GM12864 (cell line): ENCODE measurements at regions not wholly inside any gene's neighbourhood (a gene's known extent, or its start where the extent isn't known, plus 50 kb on each side); places are given as distances from the start of the nearest gene placed in this dataset.

Experiments
- DNase-seq: peaks from one replicate; pipeline ENCODE4 v3.0.0-alpha.2; 2011; ENCODE audit warnings: low read depth
- H3K4me3 ChIP-seq: 2 replicates; pipeline ENCODE4 v1.5.1; 2011; ENCODE audit warnings: mild to moderate bottlenecking, low read depth, low read length, control low read depth
- TF ChIP-seq, protein P1 (sequence below): IDR thresholded peaks from 2 replicates; pipeline ENCODE4 v1.5.1; 2011; ENCODE audit warnings: low read depth, mild to moderate bottlenecking, moderate library complexity, low read length, control low read depth, inconsistent platforms; ENCODE audit errors: missing control alignments

DNA sequence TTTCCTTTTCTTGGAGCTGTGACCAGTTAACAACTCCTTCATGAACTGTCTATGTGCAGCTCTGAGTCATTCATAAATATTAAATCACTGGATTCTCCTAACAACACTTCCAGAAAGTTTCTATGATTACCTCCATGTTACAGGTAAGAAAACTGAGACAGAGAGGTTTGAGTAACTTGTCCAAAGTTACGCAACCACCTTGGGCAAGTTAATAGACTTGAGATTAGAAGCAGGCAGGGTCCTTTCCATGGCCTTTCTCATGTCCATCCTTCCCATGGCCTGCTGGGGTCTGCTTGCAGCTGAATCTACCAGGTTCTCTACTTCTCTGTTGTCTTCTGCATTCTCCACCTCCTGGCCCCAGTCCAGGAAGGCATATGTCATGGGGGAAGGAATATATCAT lies 648.8 kb upstream of the MKI67 start:
- TF ChIP-seq, protein P1, sequence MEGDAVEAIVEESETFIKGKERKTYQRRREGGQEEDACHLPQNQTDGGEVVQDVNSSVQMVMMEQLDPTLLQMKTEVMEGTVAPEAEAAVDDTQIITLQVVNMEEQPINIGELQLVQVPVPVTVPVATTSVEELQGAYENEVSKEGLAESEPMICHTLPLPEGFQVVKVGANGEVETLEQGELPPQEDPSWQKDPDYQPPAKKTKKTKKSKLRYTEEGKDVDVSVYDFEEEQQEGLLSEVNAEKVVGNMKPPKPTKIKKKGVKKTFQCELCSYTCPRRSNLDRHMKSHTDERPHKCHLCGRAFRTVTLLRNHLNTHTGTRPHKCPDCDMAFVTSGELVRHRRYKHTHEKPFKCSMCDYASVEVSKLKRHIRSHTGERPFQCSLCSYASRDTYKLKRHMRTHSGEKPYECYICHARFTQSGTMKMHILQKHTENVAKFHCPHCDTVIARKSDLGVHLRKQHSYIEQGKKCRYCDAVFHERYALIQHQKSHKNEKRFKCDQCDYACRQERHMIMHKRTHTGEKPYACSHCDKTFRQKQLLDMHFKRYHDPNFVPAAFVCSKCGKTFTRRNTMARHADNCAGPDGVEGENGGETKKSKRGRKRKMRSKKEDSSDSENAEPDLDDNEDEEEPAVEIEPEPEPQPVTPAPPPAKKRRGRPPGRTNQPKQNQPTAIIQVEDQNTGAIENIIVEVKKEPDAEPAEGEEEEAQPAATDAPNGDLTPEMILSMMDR, result no peak
- no peak overlapping the region for H3K4me3 ChIP-seq
- no peak for DNase-seq

DNA sequence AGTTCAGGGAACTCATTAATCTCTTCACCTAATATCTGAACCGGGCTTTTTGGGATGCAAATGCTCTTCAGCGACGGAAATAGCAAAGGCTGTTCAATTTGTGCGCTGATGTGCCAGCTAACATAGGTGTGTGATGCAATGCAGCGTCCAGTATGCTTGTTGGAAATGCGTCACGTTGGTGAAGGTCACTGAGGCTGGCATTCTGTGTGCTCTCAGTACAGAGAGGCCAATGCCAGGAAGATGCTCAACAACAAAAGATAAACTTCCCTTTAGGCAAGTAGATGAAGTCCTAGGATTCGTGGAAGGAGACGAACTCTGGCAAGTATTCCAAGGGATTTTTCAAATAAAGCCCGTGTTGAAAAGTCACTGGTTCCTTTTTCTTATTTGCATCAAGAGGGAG lies 649.5 kb upstream of the MKI67 start:
- no peak for DNase-seq
- TF ChIP-seq, protein P1, result no peak
- no peak overlapping the region for H3K4me3 ChIP-seq

DNA sequence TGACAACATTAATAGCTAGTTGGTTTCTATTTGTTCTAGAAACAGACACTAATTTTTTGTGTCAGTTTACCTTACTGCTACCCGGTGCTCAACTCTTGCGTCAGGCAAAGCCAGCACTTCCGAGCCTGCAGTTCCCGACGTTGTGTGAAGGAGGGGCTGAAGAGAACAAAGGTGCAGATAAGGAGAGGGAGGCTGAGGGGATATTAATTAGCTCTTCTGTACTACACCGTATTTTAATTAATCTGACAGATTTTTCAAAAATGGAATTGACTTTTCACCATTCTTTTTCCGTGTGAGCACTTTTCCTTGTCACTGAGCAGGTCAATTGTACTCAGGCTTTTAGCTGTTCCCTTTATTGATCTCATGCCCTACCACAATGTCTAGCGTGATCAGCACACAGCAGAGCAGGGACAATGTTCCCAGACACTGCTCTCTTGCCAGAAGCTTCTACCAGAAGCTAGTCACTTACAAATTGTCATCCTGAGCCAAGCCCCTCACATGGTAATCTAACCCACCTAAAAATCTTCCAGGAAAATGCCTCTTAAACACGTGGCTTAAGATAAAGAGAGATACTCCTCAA lies 650.5 kb upstream of the MKI67 start:
- TF ChIP-seq, protein P1, result no peak
- no peak overlapping the region for H3K4me3 ChIP-seq
- DNase-seq, result no peak

DNA sequence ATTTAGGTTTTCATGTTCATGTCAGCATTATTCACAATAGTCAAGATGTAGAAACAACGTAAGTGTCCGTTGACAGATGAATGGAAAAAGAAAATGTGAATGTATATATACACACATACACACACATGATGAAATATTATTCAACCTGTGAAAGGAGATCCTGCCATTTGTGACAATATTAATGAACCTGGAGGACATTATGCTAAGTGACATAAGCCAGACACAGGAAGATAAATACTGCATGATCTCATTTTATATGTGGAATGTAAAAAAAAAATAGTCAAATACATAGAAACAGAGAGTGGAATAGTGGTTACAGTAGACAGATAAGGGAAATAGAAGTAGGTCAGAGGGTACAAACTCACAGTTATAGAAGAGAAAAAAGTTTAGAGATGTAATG lies 651.1 kb upstream of the MKI67 start:
- no peak for DNase-seq
- H3K4me3 ChIP-seq, result no peak overlapping the region
- TF ChIP-seq, protein P1, result no peak

DNA sequence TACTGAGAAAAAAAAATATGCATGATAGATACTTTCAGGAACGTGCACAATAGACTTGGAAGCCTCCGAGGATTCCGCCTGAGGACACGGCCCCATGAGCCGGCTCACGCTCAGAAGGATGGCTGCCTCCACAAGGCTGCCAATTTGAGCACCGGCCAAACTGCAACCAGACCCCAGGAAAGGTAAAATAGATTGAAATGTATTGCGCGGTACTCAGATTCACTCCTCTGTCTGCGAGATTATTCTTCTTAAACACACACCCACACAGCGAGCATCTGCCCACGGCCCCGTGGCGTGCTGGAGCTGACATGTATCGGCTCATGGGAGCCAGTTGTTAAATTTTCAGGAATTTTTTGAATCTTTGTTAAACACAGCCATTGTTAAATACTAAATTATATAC lies 653.2 kb upstream of the MKI67 start:
- no peak overlapping the region for H3K4me3 ChIP-seq
- TF ChIP-seq, protein P1, result no peak
- no peak for DNase-seq

DNA sequence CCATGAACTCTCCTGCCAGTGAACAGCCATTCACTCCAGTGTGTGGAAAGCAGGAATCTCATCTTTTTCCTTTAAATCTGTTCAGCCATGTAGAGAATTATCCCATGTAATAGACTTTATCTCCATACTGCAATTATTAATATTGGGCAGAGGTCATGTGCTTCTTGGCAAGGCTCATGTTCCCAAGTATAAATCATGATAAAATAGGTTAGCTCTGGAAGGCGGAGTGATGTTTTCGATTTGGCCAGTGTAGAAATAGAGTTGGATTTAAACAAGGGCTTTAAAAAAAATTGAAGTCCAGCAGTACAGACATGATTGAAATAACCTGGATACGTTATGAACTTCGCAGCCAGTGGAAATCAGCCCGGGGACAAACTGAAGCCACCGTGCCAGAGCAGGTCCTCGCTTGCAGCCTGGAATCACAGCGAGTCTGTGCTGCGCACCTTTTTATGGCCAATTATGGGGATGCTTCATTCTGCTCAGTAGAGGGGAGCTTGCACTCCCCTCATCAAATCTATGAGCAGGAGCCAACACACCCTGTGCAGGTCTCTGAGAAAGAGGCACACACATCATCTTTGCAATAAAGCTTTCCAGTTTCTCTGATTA lies 654.0 kb upstream of the MKI67 start:
- DNase-seq, result no peak
- no peak overlapping the region for H3K4me3 ChIP-seq
- TF ChIP-seq, protein P1, result no peak

DNA sequence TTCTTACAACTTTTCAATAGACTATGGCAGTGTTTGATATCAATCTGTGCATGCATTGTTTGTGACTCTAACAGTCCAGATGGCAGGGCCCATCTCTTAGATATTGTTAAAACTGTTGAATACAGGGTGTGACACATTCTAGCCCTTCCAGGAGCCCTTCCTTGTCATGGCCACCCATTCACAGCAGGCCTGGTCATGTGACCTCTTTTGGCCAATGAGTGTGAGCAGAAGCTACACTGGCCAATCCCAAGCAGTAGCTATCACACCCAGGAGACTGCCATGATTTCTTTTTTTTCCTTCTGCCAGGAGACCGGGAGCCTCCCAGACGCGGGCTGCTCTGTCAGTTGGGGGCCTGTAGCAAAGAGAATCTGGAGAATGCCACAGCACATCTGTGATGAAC lies 655.4 kb upstream of the MKI67 start:
- DNase-seq, result no peak
- TF ChIP-seq, protein P1, result no peak
- no peak overlapping the region for H3K4me3 ChIP-seq
